HG03442 (cell line): ENCODE measurements at regions not wholly inside any gene's neighbourhood (a gene's known extent, or its start where the extent isn't known, plus 50 kb on each side); places are given as distances from the start of the nearest gene placed in this dataset.

ENCODE experiments used
- ATAC-seq: cut with Tn5 transposase; IDR thresholded peaks from one replicate; pipeline ENCODE4 v1.9.1; 2021; ENCODE audit warnings: mild to moderate bottlenecking, moderate library complexity; ENCODE audit not compliant: unreplicated experiment

- ATAC-seq, result no peak
Measured at GRCh38 chr5:164362835-164363234, 857.4 kb downstream of the MAT2B start.

GRCh38 chr5:164364237-164365208, 859.1 kb downstream of the MAT2B start:
- ATAC-seq, result no peak

- no peak for ATAC-seq
Measured at GRCh38 chr5:164370841-164371240, 865.4 kb downstream of the MAT2B start.

GRCh38 chr5:164372892-164373291, 867.5 kb downstream of the MAT2B start:
- ATAC-seq, result no peak

- no peak for ATAC-seq
Measured at GRCh38 chr5:164373876-164374275, 868.5 kb downstream of the MAT2B start.

- no peak for ATAC-seq
Measured at GRCh38 chr5:164375051-164375450, 869.6 kb downstream of the MAT2B start.

GRCh38 chr5:164376843-164377242, 871.4 kb downstream of the MAT2B start:
- ATAC-seq, result no peak

GRCh38 chr5:164377746-164378145, 872.3 kb downstream of the MAT2B start:
- no peak for ATAC-seq

- no peak for ATAC-seq
Measured at GRCh38 chr5:164383662-164384061, 878.2 kb downstream of the MAT2B start.

GRCh38 chr5:164392531-164392930, 887.1 kb downstream of the MAT2B start:
- ATAC-seq, result no peak

- no peak for ATAC-seq
Measured at GRCh38 chr5:164394686-164395194, 889.3 kb downstream of the MAT2B start.

GRCh38 chr5:164412531-164412930, 907.1 kb downstream of the MAT2B start:
- no peak for ATAC-seq

- no peak for ATAC-seq
Measured at GRCh38 chr5:164420161-164420560, 914.7 kb downstream of the MAT2B start.

GRCh38 chr5:164422400-164422799, 917.0 kb downstream of the MAT2B start:
- no peak for ATAC-seq

GRCh38 chr5:164431634-164432304, 926.4 kb downstream of the MAT2B start:
- ATAC-seq, result no peak

- no peak for ATAC-seq
Measured at GRCh38 chr5:164433106-164433870, 927.9 kb downstream of the MAT2B start.

GRCh38 chr5:164435576-164435975, 930.2 kb downstream of the MAT2B start:
- no peak for ATAC-seq

- ATAC-seq, result no peak
Measured at GRCh38 chr5:164439799-164440198, 934.4 kb downstream of the MAT2B start.

- no peak for ATAC-seq
Measured at GRCh38 chr5:164449460-164449859, 944.0 kb downstream of the MAT2B start.

GRCh38 chr5:164466033-164466432, 960.6 kb downstream of the MAT2B start:
- no peak for ATAC-seq

GRCh38 chr5:164470312-164470711, 964.9 kb downstream of the MAT2B start:
- no peak for ATAC-seq
